GM04503 (cell line): ENCODE measurements at regions not wholly inside any gene's neighbourhood (a gene's known extent, or its start where the extent isn't known, plus 50 kb on each side); places are given as distances from the start of the nearest gene placed in this dataset.

Experiments
- DNase-seq: peaks from one replicate; pipeline ENCODE4 v3.0.0-alpha.2; 2012; ENCODE audit warnings: low read depth

DNA sequence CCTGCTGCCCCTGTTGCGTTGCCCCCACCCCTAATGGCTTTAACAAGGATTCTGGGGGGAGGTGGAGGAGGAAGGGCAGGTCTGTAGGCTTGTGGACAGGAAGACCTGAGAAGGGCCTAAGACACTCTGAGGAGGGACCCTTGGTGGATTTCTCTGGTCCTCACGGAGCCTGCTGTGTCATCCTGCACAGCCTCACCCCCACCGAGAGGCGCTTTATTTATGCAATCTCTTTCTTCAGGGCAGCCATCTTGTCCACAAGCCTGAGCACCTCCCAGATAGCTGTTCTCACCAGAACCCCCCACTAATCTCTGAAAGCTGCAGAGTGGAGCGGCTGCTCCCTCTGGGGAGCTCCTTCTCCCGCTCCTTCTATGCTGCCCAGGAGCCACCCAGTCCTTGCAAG is 59.3 kb upstream of the MLN start:
- no peak for DNase-seq

DNA sequence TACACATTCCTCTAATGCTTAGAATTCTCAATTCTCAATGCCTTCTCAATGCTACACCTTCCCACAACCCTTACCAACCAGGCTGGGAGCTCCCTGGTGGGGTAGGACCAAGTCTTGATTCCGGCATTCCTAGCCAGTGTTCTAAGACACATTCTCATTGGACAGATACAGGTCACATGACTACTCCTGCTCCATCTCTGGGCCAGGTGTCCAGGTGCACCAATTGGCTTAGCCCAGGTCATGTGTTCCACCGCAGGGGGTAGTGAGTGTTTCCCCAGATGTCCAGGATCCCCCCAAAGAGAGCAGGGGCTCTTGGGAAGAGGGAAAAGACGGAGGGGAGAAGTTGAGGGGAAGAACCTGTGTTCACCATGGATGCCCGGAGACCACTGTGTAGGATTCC is 58.7 kb upstream of the MLN start:
- no peak for DNase-seq

DNA sequence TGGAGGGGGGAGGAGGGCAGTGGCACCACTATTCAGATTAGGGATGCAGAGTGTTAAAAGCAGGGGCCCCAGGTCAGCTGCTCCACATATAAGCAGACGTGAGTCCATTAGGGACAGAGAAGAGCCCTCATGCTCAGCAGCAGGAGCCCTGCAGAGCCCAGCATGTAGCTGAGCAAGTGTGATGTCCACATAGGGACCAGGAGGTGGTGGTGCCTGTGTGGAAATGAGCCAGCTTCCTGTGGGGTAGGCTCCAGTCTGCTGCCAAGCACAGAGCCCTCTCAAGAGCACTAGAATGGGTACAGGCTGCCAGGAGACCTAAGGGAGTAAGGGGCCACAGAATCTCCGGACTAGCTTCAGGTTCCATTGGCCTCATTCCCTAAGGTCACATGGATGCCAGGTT is 57.9 kb upstream of the MLN start:
- DNase-seq = no peak

DNA sequence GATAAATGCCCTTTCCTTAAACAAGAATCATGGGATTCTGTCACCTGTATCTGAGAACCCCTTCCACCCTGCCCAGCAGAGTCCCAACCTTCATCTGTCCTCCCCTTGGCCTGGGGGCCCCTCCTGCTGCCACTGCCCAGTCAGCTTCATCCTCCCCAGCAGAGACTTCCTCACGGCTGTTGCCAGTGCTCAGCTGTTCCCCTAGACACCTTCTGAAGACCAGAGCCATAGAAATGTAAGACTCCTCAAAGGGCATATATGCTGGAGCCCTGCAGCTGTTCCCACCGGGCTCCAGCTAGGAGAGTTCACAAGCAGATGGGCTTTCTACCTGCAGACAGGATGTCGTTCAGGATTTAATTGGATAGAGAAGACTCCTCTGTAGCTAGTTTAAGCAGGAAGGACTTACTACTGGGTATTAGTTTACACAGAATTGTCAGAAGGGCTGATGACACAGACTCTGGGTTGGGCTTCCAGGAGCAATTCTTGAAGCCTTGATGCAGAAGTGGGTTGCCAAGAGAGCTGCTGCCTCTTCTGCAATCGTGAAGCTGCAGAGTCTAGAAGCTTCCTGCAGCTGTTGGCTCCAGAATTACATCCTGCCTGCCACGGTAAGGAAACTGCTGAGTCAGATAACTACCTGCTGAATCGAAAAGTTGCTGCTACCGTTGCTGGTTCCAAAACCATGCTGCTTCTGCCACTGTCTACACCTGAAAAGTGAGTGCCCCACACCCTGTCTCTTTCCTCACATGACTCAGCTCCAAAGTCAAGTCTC is 57.1 kb upstream of the MLN start:
- DNase-seq = no peak

DNA sequence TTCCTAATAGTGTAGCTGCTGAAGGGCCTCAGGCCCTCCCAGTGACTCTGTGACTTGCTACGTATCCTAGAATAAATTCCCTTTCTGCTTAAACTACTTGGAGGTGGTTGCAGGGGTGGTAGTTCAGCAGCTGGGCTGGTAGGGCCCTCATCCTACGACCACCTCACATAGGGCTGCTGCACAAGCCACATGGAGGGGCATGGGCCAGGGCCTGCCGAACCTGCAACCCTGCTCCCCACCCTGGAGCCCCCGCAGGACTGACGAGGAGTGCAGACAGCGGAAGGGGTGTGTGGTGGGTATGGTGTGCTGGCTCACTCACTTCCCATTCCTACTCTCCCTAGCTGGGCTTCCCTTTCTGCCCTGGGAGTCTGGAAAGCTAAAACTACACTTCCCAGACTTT is 56.2 kb upstream of the MLN start:
- no peak for DNase-seq

DNA sequence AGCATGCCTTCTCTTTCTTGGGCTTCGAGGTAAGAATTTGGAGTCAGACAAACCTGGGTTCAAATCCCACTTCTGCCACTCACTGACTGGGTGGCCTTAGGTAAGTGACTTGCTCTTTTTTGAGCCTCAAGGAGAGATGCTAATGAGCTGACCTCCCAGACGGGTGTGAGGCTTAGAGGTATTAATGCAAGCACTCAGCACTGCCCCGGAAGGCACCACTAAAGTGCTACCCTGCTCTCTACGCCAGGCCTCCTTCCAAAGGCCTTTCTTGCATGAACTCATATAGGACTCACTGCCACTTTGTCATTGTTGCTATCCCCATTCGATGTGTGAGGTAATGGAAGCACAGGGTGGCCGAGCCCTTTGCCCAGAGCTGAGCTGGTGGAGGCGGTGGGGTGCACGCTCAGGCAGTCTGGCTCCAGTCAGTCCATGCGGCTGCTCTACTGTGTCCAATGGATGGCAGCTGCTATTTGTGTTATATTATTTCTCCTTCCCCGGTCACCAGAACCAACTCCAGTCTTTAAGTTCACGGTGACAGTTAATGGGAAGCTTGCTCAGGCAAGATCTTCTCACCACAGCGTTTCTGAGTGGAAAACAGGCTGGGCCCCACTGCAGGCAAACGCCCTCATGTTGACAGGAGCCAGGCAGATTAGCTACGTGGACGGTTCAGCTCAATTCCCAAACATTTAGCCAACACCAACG is 55.2 kb upstream of the MLN start:
- no peak for DNase-seq

DNA sequence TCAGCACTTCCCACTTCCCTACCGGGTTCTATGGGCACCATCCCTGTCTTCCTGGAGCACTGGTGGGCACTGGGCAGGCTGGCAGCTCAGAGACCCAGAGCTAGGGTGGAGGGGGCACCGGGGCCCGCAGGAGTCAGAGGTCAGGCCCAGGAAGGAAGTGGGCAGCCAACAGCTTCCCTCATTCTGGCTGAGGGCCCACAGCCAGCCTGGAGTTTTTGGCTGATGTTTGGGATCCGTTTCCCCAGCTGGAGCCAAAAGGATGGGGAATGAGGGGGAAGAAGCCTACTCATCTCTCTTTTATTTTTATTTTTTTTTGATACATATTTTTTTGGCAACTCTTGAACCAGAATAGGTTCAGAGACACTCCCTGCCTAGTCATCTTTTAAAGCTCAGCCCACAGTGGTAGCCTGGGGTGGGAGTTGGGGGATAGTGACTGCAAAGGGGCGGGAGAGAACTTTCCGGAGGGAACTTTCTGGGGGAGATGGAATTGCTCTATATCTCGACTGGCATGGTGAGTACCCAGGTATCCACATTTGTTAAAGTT is 54.2 kb upstream of the MLN start:
- DNase-seq = no peak

DNA sequence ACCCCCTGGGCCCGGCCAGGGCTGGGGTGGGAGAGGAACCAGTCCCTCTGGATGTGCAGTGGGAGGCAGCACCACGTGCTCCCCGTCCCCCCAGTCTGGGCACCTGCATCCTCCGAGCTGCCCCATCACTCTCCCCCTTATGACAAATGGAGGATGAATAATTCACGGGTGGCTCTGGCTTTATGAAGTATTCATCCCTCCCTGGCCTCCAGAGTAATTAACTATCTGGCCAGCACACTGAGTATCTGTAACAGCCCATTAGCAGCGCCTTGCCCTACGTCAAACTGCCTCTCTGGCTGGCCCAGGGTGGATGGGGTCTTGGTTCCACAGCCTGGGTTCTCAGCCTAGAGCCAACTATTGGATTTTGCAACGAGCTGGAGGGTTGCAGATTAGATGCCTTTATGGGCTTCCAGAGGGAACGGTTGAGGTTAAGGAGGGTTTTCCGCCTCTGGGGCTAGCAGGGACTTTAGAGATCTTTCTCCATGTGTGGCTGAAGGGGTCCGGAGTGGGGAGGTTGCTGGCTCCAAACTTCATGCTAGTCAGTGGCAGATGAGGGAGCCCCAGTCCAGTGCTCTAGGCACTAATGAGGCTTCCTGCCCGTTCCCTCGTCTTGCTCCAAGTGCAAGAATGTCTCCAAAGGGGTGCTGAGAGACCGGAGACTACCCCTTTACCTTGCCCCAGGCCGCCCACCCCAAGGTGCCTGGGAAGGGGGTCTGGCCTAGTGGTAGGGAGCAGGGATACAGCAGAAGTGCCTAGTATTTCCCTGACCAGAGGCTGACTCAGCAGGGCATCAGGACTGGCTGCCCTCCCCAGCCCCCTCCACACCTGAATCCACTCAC is 53.5 kb upstream of the MLN start:
- no peak for DNase-seq

DNA sequence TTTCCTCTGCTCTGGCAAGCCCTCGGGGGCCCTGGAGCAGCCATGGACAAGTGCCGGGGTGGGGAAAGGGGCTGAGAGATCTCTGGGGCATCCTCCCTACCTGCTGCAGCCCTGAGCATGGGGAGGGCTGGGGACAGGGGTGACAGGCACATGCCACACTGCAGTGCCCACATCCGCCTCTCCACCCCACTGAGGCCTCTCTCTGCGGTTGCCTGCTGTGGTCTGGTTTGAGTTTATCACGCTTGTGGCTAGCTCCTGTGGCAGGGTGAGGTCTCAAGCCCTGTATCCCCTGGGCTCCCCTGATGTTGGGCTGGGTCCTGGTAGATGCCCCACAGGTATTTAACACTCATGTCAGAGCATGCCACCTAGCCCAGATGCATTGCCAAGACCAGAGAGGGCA is 52.9 kb upstream of the MLN start:
- DNase-seq = no peak

DNA sequence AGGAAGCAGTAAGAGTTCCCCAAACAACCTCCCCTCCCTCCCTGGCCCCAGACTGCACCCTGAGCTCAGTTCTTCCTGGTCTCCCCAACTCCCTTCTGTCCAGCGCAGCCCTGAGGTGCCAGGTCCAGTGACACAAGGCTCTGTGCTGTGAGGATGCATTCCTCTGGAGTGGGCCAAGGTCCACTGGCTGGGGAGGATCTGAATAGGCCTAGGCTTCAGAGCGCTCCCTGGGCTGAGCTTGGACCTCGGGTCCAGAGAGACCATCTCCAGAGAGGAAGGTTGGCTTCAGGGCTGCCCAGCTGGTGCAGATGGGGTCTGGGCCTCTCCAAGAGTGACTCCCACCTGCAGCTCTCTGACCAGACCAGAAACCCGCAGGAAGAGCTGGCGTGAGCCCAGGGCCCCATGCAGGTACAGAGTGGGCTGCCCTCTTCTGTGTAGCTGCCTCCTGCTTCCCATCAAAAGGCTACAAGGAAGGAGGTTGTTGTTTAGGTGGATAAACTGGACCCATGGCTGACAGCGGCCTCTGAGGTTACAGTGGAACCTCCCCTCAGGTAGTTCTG is 52.3 kb upstream of the MLN start:
- no peak for DNase-seq

DNA sequence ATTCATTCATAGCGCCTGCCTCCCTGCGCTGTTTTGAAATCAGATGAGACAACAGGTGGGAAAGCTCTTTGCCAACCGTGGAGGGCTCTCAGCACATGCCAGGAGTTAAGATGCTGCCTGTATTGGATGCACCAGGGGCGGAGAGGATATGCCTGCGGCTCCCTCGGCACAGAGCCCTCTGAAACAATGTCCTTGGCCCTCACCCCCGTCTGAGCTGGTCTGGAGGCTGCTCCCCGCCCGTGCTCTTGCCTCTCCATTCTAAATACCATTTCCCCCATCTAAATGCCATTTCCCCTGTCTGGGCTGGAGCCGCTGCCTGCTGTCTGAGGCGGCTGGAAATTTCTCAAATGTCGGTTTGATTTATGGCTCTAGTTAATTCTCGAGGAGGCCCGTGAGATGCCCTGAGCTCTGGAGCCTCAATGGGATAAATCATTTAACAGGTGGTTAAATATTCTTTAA is 50.8 kb upstream of the MLN start:
- no peak for DNase-seq

DNA sequence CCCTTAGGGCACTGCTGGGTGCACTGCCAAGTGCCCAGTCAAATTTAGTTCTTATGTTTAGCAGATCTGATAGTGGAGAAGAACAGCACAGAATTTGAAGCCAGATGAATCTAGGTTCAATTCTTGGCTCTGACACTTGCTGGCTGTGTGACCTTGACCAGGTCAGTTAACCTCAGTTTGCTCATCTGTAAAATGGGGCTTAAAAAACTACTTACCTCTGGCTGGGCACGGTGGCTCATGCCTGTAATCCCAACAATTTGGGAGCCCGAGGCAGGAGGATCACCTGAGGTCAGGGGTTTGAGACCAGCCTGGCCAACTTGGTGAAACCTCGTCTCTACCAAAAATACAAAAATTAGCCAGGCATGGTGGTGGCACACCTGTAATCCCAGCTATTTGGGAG is 49.9 kb upstream of the MLN start:
- no peak for DNase-seq
